ENCODE measurements at regions not wholly inside any gene's neighbourhood (a gene's known extent, or its start where the extent isn't known, plus 50 kb on each side); places are given as distances from the start of the nearest gene placed in this dataset.
"Not testable (repeated sequence)": the region's sequence is repeated elsewhere in the genome, so short reads cannot be mapped to it uniquely, and the experiment has no call there.

DNA sequence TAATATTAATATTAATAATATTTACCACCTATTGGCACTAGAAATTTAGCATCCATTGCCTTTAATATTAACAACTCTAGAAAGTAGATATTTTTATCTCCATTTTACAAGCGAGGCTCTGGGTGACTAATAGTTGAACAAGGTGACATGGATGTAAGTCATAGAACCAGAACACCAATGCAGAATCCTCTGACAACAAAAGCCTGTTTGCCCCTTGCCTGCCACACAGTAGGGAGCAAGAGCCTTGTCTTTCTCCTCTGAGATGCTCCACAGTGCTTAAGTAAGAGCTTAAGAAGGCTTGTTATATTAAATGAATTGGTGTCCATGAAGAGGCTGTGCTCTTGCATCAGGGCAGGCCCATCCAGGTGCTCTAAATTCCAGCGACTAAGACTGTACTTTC lies 51.2 kb upstream of the LBX1 start:
- DNase-seq, result no peak

DNA sequence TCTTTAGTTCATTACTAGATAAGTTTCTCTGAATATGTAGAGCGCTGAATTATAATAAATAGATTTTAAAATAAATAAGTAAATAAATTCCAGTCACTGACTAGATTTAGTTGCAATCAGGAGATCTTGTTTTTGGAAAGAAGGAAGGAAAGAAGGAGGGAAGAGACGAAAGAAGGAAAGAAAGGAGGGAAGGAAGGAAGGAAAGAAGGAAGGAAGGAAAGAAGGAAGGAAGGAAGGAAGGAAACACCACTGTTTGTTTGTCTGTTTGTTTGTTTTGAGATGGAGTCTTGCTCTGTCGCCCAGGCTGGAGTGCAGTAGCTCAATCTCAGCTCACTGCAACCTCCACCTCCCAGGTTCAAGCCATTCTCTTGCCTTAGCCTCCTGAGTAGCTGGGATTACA lies 51.7 kb upstream of the LBX1 start:
- not testable (repeated sequence) for DNase-seq

DNA sequence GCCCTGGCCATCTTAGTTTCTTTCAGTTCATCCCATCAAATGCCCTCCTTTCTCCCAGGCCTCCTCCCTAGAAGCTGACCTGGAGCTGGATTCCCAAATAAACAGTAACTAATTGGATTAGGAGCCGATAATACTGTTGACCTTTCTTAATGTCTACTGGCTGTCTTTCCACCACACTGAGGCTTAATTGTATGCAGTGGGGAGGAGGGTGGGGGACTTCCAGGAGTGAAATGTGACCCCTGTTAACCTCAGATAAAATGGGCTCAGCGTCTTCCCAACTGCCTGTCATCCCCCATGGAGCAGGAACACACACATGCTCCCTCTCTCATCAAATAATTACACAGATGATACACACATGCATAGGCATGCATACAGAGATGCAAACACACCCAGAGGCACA lies 53.7 kb upstream of the LBX1 start:
- no peak for DNase-seq

DNA sequence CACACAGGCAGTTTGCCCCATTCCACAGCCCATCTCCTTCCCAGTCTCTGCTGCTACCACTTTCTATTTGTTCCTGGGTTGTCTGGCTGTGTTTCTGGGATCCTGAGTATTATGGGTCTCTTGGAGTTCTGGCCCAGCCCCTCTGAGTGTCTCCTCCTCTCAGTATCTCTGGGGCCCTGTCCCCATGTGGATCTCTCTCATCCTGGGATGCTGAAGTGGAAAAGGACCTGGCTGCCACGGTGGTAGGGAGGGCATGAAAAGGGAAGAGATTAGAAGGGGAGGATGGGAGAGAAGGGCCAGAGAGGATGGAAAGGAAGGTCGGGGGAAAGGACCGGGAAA lies 54.5 kb upstream of the LBX1 start:
- DNase-seq, result no peak

DNA sequence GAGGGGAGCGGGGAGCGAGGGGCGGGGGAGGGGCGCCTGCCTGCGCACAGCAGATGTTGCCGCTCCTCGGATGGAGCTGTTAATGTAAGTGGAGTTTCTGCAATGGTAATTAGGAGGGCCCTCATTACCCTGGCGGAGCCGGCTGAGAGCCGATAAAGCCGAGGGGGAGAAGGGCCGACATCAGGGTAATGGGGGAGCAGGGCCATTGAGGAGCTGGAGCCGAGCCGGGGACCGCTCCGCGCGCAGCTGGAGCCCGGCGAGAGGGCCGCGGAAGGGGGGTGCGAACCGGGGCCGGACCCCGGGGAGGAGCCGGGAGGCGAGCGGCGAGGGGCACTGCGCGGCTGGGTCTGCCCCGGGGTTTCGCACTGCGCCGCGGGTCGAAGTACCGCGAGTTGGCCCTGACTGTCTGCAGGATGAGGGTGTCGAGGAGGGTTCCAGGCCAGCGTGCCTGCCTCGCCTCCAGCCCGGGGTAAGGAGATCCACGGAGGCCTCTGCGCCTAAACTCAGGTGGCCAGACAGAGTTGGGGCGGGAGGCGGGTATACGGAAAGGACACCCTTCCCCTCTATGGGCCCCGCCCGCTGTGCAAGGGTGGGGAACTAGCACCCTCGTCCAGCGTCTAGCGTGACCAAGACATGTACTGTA lies 55.0 kb upstream of the LBX1 start:
- DNase-seq, result peak; percentile 25

DNA sequence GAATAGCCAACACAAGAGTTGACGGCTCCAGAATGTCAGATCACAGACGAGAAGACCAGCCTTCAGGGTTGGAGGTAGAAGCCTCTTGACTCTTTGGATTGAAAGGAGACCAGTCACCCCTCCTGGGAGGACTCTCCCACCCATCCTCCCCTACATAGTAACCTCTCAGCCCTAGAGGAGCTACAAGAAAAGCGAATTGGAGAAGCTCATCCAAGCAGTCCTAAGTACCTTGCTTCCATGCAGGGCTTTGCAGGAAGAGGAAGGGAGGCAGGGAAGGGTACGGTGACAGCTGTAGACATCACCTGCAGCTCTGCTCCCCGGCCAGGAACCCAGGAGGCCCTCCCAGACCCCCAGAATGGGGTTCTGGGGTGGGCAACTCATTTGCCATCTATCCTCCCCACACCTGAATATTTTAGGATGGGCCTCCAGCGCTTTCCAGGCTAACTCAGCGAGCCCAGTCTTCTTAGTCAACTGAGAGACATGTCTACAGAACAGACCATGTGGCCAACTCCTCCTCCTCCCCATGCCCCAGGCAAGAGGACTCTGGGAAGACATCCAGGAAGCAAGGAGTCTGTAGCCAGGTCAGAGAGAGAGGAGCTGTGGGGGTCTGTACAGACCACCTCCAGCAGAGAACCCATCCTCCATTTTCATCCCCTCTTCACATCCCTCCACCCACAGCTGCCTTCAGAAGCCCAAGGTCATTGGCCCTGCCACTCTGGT lies 55.6 kb upstream of the LBX1 start:
- no peak for DNase-seq

DNA sequence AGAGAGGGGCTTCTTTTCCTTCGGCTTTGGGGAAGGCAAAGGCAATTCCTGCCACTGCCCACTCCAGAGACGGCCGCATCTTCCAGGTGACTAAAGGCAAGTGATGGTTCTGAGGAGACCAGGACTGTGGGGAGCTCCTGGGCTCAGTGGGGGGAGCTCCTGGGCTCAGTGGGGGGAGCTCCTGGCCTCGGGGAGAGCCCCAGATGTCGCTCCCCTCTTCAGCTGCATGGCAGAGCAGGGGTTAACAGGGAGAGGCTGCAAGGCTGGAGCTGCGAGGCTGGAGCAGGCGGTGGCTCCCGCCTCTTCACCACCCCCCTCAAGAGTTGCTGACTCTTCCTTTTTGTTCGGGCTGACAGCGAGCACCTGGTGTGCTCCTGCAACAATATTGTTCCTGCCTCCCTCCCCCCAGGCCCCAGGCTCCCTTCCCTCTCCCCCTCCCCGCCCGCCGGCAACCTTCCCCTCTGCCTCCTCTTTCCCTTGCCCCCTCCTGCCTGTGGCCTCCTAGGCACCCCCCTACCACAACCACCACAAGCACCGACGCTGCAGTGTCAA lies 56.3 kb upstream of the LBX1 start:
- peak; percentile 24 for DNase-seq

DNA sequence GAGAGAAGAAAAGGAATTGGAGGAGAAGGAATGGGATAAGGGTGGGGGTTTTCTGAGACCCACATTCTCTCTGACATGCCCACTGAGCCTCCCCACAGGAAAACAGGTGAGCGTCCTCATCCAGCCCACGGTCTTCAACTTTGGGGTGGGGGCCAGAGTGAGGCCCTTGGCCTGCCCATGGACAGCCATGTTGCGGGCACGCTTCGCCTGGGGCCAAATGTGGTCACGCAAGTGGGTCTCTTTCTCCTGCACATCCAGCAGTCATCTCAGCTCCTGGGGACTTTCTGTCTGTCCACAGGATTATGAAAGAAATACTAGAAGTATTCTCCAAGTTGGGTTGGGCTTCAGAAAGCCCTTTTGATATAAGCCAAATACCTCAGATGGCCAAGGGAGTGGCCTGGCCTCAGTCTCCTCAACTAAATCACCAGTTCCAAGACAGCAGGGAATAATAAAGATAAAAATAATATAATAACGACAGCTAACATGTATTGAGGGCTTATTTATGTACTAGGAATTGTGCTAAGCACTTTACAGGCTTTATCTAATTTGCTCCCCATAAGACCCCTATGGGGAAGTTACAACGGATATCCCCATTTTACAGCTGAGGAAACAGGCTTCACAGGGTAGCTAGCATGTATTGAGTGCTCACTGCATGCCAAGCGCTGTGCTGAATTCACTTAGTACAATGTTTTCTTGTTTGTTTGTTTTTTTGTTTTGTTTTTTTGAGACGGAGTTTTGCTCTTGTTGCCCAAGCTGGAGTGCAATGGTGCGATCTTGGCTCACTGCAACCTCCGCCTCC lies 57.2 kb upstream of the LBX1 start:
- DNase-seq, result no peak

DNA sequence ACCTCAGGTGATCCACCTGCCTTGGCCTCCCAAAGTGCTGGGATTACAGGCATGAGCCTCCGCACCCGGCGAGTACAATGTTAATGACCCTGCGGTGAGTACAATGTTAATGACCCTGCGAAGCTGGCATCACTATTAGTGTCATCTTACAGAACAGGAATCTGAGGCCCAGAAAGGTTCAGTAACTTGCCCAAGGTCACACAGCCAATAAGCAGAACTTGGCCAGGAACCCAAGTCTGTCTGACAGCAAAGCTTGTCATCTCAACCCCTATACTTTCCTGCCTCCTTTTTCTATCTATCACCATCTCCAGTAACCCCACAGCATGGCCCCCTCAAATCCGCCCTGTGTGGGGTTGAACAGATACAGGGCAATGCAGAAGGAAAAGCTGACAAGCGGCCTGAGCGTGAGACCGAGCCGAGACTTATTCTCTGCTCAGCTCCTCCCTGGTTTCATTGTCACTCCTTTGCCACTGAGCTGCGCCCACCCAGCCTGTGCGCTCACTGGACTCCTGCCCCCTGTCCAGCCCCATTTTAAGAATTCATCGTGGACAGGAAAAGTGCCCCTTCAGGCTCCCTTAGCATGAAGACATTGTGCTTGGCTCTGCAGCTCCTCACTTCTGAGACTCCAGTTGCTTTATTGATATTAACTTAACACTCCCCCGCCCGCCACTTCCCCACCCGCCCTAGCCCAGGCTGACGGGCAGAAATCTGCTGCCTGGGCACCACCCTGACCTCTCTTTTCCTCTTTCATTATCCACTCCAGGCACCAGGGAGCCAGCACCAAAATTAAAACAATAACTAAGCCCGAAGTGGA lies 58.1 kb upstream of the LBX1 start:
- no peak for DNase-seq

DNA sequence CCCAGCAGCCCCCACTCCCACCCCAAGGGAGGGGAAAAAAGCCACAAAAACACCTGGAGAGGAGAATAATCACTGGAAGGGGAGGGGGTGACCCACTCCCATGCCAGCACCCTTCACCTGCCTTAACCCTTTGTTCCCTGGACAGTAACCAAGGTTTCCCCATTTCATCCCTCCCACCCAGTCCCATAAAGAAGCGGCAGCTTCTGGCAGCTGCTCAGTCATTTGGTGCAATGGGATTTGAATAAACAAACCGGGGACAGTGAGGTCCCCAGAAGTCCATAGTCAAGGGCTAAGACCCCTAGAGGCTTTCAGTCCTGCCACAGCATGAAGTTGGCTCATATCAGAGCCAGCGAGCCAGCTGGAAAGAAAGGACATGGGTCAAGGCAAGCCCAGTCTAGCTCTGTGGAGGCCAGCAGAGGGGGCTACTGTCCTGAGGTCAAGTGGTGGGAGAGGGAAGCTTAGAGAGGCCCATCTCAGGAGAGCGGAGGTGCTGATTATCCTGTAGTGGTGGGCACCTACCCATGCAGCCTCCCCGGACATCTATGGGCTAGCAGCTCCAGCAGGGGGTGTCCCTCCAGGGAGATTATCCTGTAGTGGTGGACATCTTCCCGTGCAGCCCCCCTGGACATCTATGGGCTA lies 58.9 kb upstream of the LBX1 start:
- DNase-seq, result no peak

DNA sequence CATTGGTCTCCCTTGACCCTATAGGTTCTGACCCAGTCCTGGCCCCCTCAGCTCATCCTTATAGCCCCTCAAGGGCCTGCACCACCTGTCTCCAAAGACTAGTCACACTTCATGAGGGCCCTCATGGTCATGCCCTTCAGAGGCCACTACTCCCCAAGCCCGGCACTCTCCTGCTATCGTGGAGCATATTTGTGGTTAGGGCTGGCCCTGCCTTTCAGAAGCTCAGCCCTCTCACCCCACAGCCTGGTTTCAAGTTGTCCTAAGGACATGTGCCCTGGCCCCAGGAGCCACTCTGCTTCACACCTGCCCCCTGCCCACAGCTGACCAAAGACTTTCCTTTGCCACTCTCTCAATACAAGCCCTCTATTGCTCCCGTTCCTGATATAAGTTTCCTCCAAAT lies 60.3 kb upstream of the LBX1 start:
- no peak for DNase-seq

DNA sequence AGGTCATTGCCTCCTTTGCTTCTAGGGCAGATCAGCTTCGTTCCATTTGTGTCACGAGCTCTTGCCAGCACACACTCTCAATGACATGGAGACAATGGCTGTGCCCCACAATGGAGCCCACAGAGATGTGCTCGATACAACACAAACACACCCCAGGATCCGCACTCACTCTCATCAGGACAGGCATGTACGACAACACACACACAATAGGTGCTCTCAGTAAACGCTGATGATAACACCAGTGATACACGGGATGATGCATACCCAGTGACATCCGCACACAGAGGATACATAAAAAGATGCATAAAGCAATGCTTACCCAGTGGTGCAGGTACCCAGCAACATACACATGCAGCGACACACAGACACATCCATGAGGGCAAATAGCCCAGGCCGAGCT lies 61.2 kb upstream of the LBX1 start:
- DNase-seq, result no peak

DNA sequence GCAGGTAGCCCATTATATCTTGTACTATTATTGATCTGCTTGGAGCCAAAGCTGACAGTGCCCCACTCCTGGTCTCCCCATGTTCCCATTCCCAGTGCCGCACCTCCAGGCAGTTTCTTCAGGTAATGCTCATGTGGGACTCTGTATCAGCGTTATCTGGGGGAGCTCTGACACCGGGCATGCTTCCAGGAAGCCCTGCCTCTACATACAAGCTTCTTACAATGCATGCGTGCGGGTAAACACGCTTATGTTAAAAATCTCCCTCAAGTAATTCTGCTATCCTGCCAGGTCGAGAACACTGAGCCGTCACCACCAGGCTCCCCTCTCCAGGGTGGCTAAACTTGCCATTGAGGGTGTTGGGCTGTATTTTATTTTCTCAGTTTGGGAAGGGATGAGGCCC lies 61.6 kb upstream of the LBX1 start:
- DNase-seq, result no peak

DNA sequence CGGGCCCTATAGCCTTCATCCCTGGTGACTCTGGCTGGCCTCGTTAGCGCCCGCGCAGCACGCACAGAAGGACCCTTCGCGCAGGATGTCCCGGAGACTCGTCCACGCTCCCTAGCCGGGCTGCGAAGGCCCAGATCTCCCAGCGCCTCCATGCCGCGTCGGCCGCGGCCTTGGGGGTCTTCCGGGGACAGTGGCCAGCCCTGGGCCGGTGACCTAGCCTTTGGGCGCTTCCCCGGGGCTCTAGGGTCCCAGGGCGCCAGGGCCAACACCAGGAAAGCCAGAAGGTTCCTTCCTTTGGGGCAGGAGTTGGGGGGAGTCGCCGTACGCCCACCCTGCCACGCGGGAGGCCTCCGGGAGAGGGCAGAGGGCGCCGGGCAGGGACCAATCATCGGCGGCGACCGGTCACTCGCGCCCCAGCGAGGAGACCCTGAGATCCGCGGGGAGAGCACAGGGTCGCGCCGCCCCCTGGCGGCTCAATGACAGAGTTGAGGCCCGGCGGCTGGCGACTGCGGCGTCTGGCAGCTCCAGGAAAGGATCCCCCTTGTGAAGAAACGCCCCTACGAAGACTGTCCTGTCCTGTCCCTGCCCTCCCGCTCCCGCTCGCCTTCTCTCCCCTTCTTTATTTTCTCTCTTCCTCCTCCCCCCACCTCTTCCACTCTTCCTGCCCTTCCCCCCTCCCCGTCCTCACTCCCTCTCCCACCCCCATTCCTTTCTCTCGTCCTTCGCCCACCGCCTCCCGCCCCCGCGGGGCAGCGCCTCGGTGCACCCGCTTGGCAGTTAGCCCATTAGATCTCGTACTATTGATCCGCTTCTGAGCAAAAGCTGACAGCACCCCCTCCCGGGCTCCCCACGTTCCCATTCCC lies 62.3 kb upstream of the LBX1 start:
- DNase-seq, result peak; percentile 69

DNA sequence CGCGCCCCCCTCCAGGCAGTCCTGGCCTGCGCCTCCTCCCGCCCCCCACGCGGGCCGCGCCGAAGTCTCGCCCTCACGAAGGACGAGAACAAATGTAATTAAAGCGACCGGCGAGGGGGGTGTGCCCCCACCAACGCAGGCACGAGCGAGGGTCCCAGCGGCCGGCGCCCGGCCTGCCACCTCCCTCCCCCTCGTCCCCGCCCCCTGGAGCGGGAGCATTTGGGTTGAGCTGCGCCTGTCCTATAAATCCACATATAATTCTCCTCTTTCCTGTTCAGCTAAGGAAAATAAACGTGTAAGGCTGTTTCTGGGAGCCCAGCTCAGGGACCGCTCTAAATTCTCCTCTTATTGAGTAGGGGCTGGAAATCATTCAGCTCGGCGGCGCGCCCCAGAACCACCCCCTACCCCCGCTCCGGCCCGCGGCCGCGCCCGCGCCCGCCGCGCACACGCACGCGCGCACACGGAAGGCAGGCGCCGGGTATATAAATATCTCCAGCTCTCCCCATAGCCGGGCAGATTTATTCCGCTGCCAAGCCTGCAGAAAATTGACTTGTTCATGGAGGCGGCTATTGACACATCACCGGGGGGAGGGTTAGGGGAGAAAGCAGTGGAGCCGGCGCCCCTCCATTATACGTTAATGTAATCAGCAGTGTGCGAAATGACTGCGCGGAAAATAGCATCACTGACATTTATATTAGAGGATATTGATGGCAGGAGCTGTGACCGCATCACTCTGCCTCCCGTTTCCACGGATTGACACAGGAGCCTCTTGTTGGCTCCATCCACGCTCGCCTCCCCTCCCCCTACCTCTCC lies 61.6 kb upstream of the BTRC start:
- peak; percentile 79 for DNase-seq

DNA sequence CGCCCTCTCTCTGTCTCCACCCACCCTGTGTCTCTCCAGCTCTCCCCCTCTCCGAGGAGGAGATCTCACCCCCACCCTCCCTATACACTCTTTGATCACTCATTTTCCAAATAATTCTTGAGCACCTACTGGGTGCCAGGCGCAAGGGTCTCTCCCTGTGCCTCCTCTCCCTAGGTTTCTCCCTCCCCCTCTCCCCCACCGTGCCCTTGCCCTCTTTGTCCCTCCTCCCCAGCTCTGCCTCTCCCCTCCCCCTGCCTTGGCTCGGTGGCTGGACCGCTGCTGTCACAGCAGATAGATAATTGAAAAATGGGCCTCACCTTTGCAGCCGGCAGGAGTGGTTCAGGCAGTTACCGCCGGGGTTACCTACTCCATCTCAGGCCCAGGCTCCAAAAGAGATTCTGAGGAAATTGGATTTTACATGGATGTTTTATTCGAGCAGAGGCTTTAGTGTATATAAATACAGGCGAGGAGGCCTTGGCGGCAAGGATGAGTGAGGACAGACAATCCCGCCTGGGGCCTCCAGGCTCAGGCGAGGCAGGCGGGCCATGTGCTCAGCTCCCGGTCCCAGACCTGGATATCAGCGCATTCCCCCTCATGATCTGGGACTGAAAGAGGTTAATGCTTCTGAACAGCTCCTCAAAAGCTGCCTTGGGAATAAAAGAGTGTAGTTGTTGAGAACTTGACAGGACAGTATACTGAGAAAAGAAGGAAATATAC lies 60.8 kb upstream of the BTRC start:
- peak; percentile 56 for DNase-seq

DNA sequence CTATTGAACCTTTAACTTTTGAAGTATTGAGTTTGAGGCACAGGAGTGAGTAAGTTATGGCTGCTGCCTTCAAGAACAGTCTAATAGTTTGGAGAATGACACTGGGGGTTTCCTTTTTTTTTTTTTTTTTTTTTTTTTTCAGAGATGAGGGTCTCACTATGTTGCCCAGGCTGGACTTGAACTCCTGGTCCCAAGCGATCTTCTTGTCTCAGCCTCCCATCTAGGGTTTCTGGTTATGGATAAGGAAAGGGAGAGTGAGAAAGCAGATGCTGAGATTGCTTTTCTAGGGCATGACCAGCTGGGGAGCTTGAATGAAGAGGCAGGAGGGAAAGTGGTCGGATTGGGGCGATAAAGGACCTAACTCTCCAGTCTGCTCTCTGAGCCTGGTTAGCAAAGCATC lies 59.9 kb upstream of the BTRC start:
- DNase-seq, result no peak

DNA sequence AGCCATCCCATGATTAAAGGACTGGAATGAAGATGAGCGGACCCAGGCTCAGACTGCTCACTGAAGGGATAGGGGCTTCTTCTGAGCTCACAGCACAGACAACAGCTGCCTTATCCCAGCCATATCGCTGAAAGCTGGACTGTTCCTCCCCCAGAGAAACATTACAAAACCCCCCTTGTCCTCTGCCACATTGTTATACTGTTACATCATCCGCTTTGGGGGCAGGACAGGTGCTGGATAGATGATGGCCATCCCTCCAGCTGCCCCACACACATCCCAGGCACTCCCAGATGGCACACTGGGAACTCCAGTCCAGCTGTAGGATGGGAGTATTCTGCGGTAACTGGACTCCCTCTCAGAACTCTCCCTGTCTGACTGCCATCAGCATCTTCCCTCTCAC lies 58.7 kb upstream of the BTRC start:
- no peak for DNase-seq

DNA sequence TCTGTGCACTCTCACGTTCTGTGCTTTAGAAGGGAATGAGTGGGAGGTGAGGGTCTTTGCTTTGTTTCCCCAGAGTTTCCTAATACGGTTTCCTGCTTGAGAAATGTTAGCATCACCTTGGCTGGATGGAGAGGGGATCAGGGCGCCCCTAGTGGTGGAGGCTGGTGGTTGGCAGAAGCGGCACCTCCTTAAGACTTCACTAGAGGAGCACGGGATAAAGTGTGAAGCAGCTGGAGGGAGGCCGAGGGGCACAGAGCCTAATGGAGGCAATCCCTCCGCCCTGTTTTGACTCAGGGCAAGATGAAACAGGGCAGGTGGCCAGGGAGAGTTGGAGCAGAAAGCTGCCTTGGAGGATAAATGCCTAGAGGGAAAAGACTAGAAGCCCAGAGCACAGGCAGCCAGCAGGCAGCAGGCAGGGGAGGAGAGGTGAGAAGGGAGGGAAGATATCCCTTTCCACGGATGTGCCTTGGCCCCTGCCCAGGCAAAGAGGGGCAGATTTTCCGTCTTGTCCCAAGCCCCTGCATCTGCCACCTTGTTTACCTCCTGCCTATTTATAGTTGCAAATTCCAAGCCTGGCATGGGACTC lies 56.0 kb upstream of the BTRC start:
- DNase-seq, result peak; percentile 51

DNA sequence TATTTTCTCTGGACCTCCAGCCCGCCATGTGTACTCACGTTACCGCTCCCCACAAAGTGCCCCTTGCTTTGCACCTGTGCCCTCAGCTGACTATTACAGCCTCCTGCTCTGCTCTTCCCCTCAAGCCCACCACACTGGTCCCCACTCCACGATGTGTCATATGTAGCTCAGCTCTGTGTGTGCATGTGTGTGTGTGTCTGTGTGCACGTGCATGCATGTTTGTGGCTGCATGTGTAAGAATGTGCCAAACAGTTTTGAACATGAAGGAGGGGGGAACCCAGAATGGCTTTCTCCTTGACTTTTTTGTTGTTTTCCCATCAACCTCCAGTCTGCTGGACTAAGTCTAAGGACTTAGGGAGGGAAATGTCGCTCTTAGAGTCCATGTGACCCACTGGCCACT lies 54.8 kb upstream of the BTRC start:
- DNase-seq, result no peak
